Endothelial cell of umbilical vein (primary cell): ENCODE measurements at regions not wholly inside any gene's neighbourhood (a gene's known extent, or its start where the extent isn't known, plus 50 kb on each side); places are given as distances from the start of the nearest gene placed in this dataset.

Source experiments
- BruUV-seq: library from RNA; stranded (reverse); fragments of 400-500 nt; replicated peaks from 2 replicates; lab custom pipeline; 2021; lab: Mats Ljungman, UMichigan
- CTCF ChIA-PET: fragments of 300-600, 350-600 bp; sonication (Branson Sonifier 250); formaldehyde crosslinking; loops from one replicate; lab custom pipeline; 2021; ENCODE audit warnings: antibody characterized with exemption, inconsistent platforms; lab: Charles Lee
- POLR2A ChIA-PET: fragments of 300-600, 350-600 bp; sonication (Branson Sonifier 250); formaldehyde crosslinking; loops from one replicate; lab custom pipeline; 2021; ENCODE audit warnings: antibody characterized with exemption, inconsistent platforms; lab: Charles Lee
- DNase-seq: peaks from one replicate; pipeline ENCODE4 v3.0.0-alpha.2; 2011; ENCODE audit warnings: low read depth, low spot score
- FAIRE-seq: peaks from 2 replicates; lab custom pipeline; 2011; peaks lifted over from hg19 to GRCh38; lab: Jason Lieb, UNC
- H2AFZ ChIP-seq: 2 replicates; pipeline ENCODE4 v1.6.0; 2012; ENCODE audit warnings: low read depth, low read length, control low read depth, inconsistent platforms
- H3K27ac ChIP-seq: 2 replicates; pipeline ENCODE4 v1.5.1; 2011; ENCODE audit warnings: low read depth, mild to moderate bottlenecking, control low read depth, low read length, moderate library complexity; ENCODE audit not compliant: insufficient read depth
- H3K27me3 ChIP-seq, 2 experiments: 2 replicates each; pipeline versions ENCODE4 v1.6.0 to v1.6.1; 2011; ENCODE audit warnings: low read length in 2 of 2, mixed read lengths in 1 of 2; ENCODE audit not compliant: control insufficient read depth in 2 of 2, insufficient read depth in 2 of 2
- H3K36me3 ChIP-seq, 2 experiments: 2 replicates in 1 of 2; 3 replicates in 1 of 2; pipeline ENCODE4 v1.5.1; 2011; ENCODE audit warnings: low read length in 2 of 2, mild to moderate bottlenecking in 1 of 2, moderate library complexity in 1 of 2; ENCODE audit not compliant: control insufficient read depth in 2 of 2, insufficient read depth in 2 of 2; ENCODE audit errors: extremely low read depth in 1 of 2
- H3K4me1 ChIP-seq: 3 replicates; pipeline ENCODE4 v1.5.1; 2011; ENCODE audit warnings: mild to moderate bottlenecking, low read length; ENCODE audit not compliant: control insufficient read depth, insufficient read depth; ENCODE audit errors: extremely low read depth
- H3K4me2 ChIP-seq: 2 replicates; pipeline ENCODE4 v1.6.1; 2011; ENCODE audit warnings: low read length, control low read depth, mixed read lengths; ENCODE audit not compliant: insufficient read depth
- H3K4me3 ChIP-seq, 3 experiments: fragments of 200-600 bp in 1 of 3; sonication (generic), shearing (Covaris generic) in 1 of 3; replicated peaks in 1 of 3; 2 replicates each; pipeline ENCODE4 v1.5.1; 2011 to 2016; ENCODE audit warnings: control low read depth in 3 of 3, low read length in 3 of 3, mild to moderate bottlenecking in 2 of 3, inconsistent platforms in 1 of 3, low read depth in 1 of 3, moderate library complexity in 1 of 3; ENCODE audit not compliant: insufficient read depth in 1 of 3
- H3K79me2 ChIP-seq: 2 replicates; pipeline ENCODE4 v1.6.0; 2012; ENCODE audit warnings: low read length, inconsistent platforms; ENCODE audit not compliant: control insufficient read depth, insufficient read depth
- H3K9ac ChIP-seq: replicated peaks from 2 replicates; pipeline ENCODE3; 2011; ENCODE audit warnings: low read length, control low read depth; ENCODE audit not compliant: insufficient read depth; ENCODE audit errors: extremely low read depth
- H3K9me1 ChIP-seq: replicated peaks from 3 replicates; pipeline ENCODE4 v1.6.0; 2011; ENCODE audit warnings: mild to moderate bottlenecking, low read length; ENCODE audit not compliant: control insufficient read depth, insufficient read depth; ENCODE audit errors: extremely low read depth
- H3K9me3 ChIP-seq: replicated peaks from 2 replicates; pipeline ENCODE4 v1.5.1; 2012; ENCODE audit warnings: low read length, inconsistent platforms; ENCODE audit not compliant: control insufficient read depth, insufficient read depth
- H4K20me1 ChIP-seq: replicated peaks from 2 replicates; pipeline ENCODE3; 2011; ENCODE audit warnings: mild to moderate bottlenecking, low read length; ENCODE audit not compliant: control insufficient read depth, insufficient read depth; ENCODE audit errors: extremely low read depth
- CTCF ChIP-seq, 2 donors: IDR thresholded peaks; 1 replicate in 1 of 2; 2 replicates in 1 of 2; pipeline ENCODE4 v1.5.1; 2011; ENCODE audit warnings: low read length in 2 of 2, mild to moderate bottlenecking in 2 of 2, moderate library complexity in 2 of 2, control low read depth in 1 of 2, inconsistent platforms in 1 of 2, low read depth in 1 of 2; ENCODE audit not compliant: insufficient read depth in 1 of 2; ENCODE audit errors: extremely low read depth in 1 of 2
- EZH2 ChIP-seq: IDR thresholded peaks from 2 replicates; pipeline ENCODE4 v1.6.1; 2012; ENCODE audit warnings: borderline replicate concordance, low read depth, mild to moderate bottlenecking, moderate library complexity, low read length, inconsistent platforms; ENCODE audit not compliant: severe bottlenecking
- FOS ChIP-seq: IDR thresholded peaks from 2 replicates; pipeline ENCODE4 v1.6.1; 2011; ENCODE audit warnings: mild to moderate bottlenecking, low read length, moderate library complexity, borderline replicate concordance; ENCODE audit not compliant: insufficient read depth
- GATA2 ChIP-seq: IDR thresholded peaks from 2 replicates; pipeline ENCODE4 v1.7.0; 2011; ENCODE audit warnings: low read depth, mild to moderate bottlenecking, moderate library complexity, mixed read lengths, low read length; ENCODE audit not compliant: insufficient read length, insufficient read depth
- JUN ChIP-seq: IDR thresholded peaks from 2 replicates; pipeline ENCODE4 v1.6.1; 2011; ENCODE audit warnings: borderline replicate concordance, low read depth; ENCODE audit not compliant: insufficient read length, insufficient read depth
- MAX ChIP-seq: IDR thresholded peaks from 2 replicates; pipeline ENCODE4 v1.6.1; 2011; ENCODE audit not compliant: insufficient read depth, insufficient read length
- MYC ChIP-seq: IDR thresholded peaks from one replicate; pipeline ENCODE4 v1.6.1; 2011; ENCODE audit warnings: mild to moderate bottlenecking, low read depth, low read length
- POLR2A ChIP-seq: IDR thresholded peaks from 2 replicates; pipeline ENCODE4 v1.6.1; 2012; ENCODE audit warnings: low read depth, mild to moderate bottlenecking, control low read depth, low read length
- POLR2AphosphoS5 ChIP-seq: IDR thresholded peaks from 2 replicates; pipeline ENCODE4 v1.6.1; 2012; ENCODE audit warnings: low read depth, mild to moderate bottlenecking, control low read depth, low read length, moderate library complexity; ENCODE audit not compliant: insufficient read depth
- dilution Hi-C: fragments of 300-500 bp; cut with MboI; formaldehyde crosslinking; loops from one replicate; pipeline ENCODE4 v1.15.0; 2019; ENCODE audit warnings: low sequenced_read_pairs; ENCODE audit not compliant: extremely low pct_ligation_motif_present
- intact Hi-C: fragments of 100-400 bp; cut with micrococcal nuclease; formaldehyde crosslinking; loops from one replicate; pipeline ENCODE4 v1.10.0; 2022

GRCh38 chr22:23485490-23485889, 94.6 kb downstream of the IGLL1 start:
- intact Hi-C loops (no loop called here), dilution Hi-C loops (no loop called here)
- no peaks in the 10 kb centered on the region for H4K20me1 ChIP-seq
- H3K27me3 ChIP-seq, result peaks cover 4 to 8% of the 10 kb centered on the region in 2 experiments
- H3K79me2 ChIP-seq, result no peaks in the 10 kb centered on the region
- H3K9ac ChIP-seq, result no peak overlapping the region
- H3K4me2 ChIP-seq, result no peak overlapping the region
- no peak overlapping the region for H2AFZ ChIP-seq
- TF ChIP-seq EZH2, result no peak
- no peak for TF ChIP-seq POLR2A
- TF ChIP-seq FOS, result no peak
- TF ChIP-seq JUN, result no peak
- TF ChIP-seq GATA2, result no peak
- no peak for TF ChIP-seq MAX
- TF ChIP-seq POLR2AphosphoS5, result no peak
- TF ChIP-seq MYC, result no peak
- TF ChIP-seq CTCF (IDR thresholded peaks at IDR 0.05; ENCODE audit: extremely low read depth in 1 of 2, insufficient read depth in 1 of 2, low read depth in 1 of 2, low read length in 2 of 2), result no peak
- DNase-seq (no peak), FAIRE-seq (peak; percentile 59)
- no TSS peak for BruUV-seq
- H3K9me1 ChIP-seq, result no peaks in the 10 kb centered on the region
- no peaks in the 10 kb centered on the region for H3K36me3 ChIP-seq
- no peaks in the 10 kb centered on the region for H3K4me1 ChIP-seq
- POLR2A ChIA-PET, result no interaction called here
- CTCF ChIA-PET, result no interaction called here
- no peak overlapping the region for H3K27ac ChIP-seq
- no peak overlapping the region for H3K4me3 ChIP-seq
- no peaks in the 10 kb centered on the region for H3K9me3 ChIP-seq
